NCI-H1930 (cell line): ENCODE measurements at regions not wholly inside any gene's neighbourhood (a gene's known extent, or its start where the extent isn't known, plus 50 kb on each side); places are given as distances from the start of the nearest gene placed in this dataset.

ENCODE experiments used
- DNase-seq, 2 experiments: peaks; one replicate each; lab custom pipeline; 2025; lab: John Stamatoyannopoulos, UW

- no peak for DNase-seq
Measured at GRCh38 chr1:4137621-4138415, 237.7 kb upstream of the C1orf174 start.

DNA sequence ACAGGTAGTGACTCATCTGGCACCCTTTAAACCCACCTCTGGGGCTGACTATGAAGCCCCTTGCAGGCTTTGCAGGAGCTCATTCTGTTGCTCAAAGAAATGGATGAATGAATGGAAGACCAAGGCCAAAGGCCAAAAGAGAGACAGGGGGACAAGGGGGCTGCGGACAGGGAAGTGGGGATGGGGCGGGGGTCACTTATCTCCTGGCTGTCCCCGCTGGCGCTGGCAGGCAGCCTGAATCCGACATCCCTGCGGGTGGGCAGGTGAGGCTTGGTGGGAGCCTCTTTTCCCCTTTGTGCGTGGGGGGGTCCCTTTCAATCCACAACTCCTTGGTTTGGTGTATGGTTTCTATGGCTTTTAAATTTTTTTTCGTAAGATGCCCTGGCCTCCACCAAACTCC, 239.6 kb upstream of the C1orf174 start:
- DNase-seq = no peak

- no peak for DNase-seq
Measured at GRCh38 chr1:4140241-4140640, 240.2 kb upstream of the C1orf174 start.

- DNase-seq = no peak
Measured at GRCh38 chr1:4140821-4141220, 240.7 kb upstream of the C1orf174 start.

- no peak for DNase-seq
Measured at GRCh38 chr1:4144349-4144971, 244.4 kb upstream of the C1orf174 start.

- no peak for DNase-seq
Measured at GRCh38 chr1:4146101-4146500, 246.0 kb upstream of the C1orf174 start.

DNA sequence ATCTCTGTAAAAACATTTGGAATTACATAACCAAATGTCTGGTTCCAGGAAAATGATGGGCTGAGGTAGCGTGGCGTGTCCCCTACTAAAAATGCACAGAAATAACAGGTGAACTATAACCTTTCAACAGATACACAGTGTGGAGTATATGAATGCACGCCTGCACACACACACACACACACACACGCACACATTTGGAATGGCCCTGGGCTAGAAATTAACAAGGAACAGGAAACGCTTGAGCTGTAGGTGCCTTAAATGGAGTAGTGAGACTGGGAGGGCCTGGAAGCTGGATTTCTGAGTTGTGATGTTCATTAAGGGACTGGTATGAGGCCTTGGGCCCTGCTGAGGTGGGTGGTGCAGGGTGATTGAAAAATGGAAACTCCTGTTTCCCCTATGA, 246.5 kb upstream of the C1orf174 start:
- DNase-seq = no peak

DNA sequence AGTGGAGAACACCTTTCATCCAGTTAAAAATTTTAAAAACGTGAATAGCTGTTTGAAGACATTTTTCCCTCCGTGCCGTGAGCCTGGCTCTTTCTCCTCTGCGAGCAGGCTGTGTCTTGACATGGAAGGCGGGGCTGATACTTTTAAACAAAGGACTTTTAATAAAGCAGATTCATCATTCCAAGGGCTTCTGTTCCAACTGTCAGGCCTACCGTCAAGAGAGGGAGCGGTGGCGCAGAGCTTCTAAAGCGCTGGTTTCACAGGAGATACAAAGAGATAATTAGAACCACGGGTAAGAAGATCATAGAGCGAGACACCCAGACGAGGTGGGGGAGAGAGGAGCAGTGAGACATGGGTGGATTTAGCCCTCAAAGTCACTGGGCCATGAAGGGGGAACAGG, 247.4 kb upstream of the C1orf174 start:
- no peak for DNase-seq

- DNase-seq = no peak
Measured at GRCh38 chr1:4149281-4149680, 249.2 kb upstream of the C1orf174 start.

GRCh38 chr1:4149831-4150230, 249.8 kb upstream of the C1orf174 start:
- DNase-seq = no peak

GRCh38 chr1:4150262-4150661, 250.2 kb upstream of the C1orf174 start:
- DNase-seq = no peak

DNA sequence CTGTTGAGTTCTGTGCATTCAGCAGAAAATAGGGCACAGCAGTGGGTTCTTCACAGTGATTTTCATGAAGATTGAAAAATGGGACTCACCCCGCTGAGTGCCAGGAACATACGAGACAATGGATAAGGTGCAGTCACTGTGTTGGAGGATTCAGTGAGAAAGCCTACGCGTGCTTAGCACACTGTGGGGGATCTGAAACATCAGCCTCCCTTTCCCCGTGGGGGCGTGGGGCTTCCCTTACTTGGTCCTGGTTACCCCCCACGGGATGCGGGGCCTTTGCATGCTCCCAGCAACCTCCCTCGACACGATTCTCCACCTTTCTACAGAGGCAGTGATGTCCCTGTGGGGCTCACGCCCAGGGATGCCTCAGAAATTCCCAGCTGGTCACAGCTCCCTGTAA, 252.2 kb upstream of the C1orf174 start:
- no peak for DNase-seq

DNA sequence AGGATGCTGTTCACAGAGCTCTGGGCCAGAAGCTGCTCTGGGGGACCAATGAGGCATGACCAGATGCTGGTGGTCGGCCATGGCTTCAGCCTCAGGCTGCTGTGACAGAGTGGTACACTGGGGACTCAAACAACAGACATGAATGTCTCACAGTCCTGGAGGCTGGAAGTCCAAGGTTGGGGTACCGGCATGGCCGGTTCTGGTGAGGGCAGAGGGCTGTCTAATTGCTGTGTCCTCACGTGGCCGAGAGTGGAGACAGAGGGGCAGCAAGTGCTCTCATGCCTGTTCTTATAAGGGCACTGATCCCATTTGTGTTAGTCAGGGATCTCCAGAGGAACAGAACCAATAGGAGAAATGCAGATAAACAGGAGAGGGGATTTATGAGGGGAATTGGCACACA, 253.5 kb upstream of the C1orf174 start:
- no peak for DNase-seq

- DNase-seq = no peak
Measured at GRCh38 chr1:4156241-4156973, 256.3 kb upstream of the C1orf174 start.

GRCh38 chr1:4160181-4160580, 260.1 kb upstream of the C1orf174 start:
- DNase-seq = no peak

GRCh38 chr1:4161366-4162006, 261.4 kb upstream of the C1orf174 start:
- DNase-seq = no peak

DNA sequence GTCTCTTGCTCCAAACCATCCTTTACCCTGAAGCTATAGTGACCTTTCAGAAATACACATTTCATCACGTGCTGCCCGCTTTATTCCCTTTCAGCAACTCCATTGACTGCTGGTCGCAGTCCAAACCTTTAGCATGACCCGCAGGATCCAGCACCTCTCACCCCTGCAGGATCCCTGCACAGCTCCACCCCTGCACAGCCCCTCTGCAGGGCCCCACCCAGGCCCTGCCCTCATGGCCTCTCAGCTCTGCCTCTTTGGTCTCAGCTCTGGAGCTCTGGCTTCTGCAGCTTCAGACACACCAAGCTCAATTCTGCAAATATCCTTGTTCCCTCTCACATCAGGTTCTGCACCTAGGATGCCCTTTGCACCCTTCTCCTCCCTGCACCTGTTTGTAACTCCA, 264.9 kb upstream of the C1orf174 start:
- DNase-seq = no peak

GRCh38 chr1:4165686-4166300, 265.7 kb upstream of the C1orf174 start:
- no peak for DNase-seq

DNA sequence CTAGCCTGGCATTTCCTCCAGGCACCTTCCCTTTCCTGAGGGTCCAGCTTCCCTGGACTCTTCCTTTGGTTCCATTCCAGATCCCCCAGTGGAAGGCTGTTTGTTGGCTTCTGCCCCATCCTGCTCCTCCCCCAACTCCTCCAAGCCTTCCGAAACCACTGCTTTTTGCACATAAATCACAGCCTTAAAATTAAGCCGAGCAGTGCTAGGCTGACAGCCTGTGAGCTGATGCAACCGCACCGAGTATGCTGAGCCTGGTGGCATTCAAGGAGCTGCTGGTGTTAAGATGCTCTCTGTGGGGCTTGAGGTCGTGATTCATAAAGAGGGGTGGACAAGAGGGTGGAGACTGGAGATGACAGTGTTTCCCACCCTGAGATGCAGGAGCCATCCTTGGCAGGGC, 266.6 kb upstream of the C1orf174 start:
- DNase-seq = no peak

DNA sequence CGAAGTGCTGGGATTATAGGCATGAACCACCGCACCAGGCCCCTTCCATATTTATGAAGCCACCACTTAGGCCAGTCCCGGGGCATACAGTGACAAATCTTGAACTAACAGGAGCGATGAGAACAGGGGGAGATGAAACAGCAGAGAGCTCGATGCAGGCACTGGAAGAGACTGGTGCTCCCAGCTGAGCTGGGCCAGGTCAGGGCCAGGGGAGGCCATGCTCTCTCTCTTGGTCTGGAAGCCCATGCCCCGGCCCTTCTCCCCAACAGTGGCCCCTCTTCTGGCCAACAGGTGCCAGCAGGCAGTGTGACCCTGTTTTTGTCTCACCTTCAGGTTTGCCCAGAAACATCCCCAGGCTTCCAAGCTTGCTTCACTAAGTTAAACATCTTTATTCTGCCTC, 269.9 kb upstream of the C1orf174 start:
- DNase-seq = no peak

DNA sequence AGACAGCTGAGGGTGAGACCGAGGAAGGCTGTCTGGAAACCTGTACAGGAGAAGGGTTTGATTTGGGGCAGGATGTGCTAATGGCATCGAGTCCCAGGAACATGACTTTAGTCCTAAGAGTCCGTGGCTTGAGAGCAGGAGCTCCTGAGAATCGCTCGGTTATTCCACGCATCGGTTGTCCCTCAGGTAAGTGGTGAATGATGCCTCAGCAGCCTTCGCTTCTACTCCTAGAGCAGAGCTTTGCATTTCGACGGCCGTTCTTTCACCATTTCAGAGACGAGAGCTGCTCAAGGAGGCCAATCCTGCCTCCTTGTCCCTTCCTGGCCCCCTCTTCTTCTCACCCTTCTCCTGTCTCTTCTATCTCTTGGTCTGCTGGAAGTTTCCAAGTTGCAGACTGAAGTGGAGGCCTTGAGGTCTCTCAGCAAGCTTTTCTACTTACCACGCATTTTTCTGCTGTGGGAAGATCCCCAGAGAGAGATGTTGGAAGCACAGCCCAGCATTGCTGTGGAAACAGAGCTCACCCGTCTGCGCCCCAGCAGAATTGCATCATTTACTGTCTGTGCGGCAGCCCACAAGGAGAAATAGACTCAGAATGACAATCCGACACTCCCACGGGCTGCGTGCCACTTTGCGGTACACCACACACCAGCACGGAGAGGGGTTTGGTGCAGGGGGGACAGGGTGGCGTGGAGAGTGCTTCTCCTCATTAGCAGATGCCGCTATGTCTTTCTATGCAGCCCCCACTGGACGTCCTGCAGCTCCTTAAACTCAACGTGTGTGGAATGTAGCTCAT, 270.7 kb upstream of the C1orf174 start:
- DNase-seq = no peak
